Stimulated activated effector memory CD8-positive, alpha-beta T cell treated with anti-CD3 and anti-CD28 coated beads, Interleukin-12 subunit alpha, Interleukin-12 subunit beta, amount 100 ng/mL, for 72 hours (primary cell): ENCODE measurements at regions not wholly inside any gene's neighbourhood (a gene's known extent, or its start where the extent isn't known, plus 50 kb on each side); places are given as distances from the start of the nearest gene placed in this dataset.

Source experiments
- ATAC-seq: fragments of 150-1000 bp; cut with Tn5 transposase; 2 replicates; pipeline ENCODE4 v1.10.0; 2021
- DNase-seq, 2 donors: peaks; one replicate each; pipeline ENCODE4 v3.0.0; 2021 to 2022; ENCODE audit warnings: low spot score in 2 of 2
- H3K27ac Mint-ChIP-seq: one replicate; pipeline ENCODE4 v1.8.0; 2022; ENCODE audit warnings: mild to moderate bottlenecking, mixed read lengths
- H3K36me3 Mint-ChIP-seq: one replicate; pipeline ENCODE4 v1.8.0; 2022; ENCODE audit warnings: mild to moderate bottlenecking, mixed read lengths
- H3K4me1 Mint-ChIP-seq: one replicate; pipeline ENCODE4 v1.8.0; 2022; ENCODE audit warnings: mixed read lengths
- H3K4me3 Mint-ChIP-seq: one replicate; pipeline ENCODE4 v1.8.0; 2022; ENCODE audit warnings: mild to moderate bottlenecking, mixed read lengths
- H3K9me3 Mint-ChIP-seq: one replicate; pipeline ENCODE4 v1.8.0; 2022; ENCODE audit warnings: mixed read lengths

DNA sequence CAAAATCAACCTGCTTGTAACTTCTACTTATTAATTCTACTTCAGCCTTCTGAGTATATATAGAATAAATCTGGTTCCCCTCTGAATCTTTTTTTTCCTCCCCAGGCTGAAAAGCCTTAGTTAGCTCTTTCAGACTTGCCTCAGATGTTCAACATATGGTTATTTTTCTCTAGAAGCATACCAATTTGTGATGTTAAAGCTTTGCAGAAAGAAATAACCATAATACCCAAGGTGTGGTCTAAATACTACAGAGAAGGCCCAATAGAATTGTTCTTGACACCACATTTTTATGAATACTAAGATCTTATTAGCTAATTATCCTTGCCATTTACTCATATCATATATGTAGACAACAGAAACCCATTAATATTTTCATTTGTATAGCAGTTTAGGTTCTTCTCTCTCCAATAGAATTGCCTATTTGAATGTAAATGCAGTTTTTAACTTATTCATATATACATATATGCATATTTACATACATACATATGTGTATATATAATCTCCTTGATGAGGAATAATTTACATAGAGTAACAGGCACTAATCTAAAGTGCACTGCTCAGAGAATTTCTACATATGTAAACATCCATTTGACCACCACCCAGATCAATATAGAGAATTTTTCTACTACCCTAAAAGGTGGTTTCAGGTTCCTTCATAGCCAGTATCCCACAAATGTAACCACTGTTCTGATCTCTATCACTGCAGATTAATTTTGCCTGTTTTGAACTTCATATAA is 175.2 kb upstream of the IVNS1ABP start:
- Mint-ChIP-seq H3K27ac (no peak overlapping the region), H3K4me1 (peaks cover 9% of the 10 kb centered on the region), H3K4me3 (no peak overlapping the region), H3K9me3 (no peaks in the 10 kb centered on the region), H3K36me3 (no peaks in the 10 kb centered on the region)
- ATAC-seq (no peak), DNase-seq (no peak)

DNA sequence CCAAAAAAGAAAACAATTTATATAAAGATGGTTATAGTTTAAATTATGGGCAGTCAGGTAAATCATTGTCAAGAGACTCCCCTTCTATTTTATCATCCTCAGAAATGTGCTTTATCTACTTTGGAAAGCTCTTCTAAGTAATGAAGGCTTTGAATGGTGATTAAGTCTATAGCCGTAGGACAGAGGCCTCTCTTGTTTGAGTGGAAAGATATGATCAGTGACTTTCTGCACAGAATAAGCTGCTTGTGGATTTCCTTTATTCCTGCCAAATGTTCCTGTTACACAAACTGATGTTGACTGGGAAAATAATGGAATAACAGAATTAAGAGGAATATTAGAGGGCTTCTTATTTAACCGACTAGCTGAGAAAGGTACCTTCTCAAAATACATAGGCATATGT is 174.6 kb upstream of the IVNS1ABP start:
- no peaks in the 10 kb centered on the region for H3K9me3 Mint-ChIP-seq
- H3K36me3 Mint-ChIP-seq: no peaks in the 10 kb centered on the region
- no peak overlapping the region for H3K4me3 Mint-ChIP-seq
- ATAC-seq (no peak), DNase-seq (no peak)
- H3K27ac Mint-ChIP-seq: no peak overlapping the region
- peaks cover 9% of the 10 kb centered on the region for H3K4me1 Mint-ChIP-seq

DNA sequence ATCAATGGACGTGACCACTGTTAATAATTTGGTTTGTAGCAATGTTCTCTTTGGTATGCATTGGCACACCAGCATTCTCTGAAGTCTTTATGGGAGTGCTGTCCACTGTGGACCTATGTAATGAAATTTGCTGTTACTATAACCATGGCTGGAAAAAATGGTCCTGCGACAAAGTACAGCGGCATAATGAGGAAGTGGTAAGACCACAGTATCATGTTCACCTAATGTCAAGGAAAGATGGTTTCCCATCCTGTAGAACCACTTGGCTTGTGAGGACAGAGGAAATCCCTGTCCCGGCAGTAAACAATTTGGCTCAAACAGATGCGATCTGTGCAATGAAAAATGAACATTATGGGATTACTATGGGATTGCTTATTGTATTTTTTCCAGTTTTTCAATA is 173.9 kb upstream of the IVNS1ABP start:
- no peaks in the 10 kb centered on the region for H3K36me3 Mint-ChIP-seq
- no peak overlapping the region for H3K4me3 Mint-ChIP-seq
- peaks cover 10% of the 10 kb centered on the region for H3K4me1 Mint-ChIP-seq
- no peaks in the 10 kb centered on the region for H3K9me3 Mint-ChIP-seq
- no peak for ATAC-seq
- H3K27ac Mint-ChIP-seq: no peak overlapping the region
- no peak for DNase-seq

DNA sequence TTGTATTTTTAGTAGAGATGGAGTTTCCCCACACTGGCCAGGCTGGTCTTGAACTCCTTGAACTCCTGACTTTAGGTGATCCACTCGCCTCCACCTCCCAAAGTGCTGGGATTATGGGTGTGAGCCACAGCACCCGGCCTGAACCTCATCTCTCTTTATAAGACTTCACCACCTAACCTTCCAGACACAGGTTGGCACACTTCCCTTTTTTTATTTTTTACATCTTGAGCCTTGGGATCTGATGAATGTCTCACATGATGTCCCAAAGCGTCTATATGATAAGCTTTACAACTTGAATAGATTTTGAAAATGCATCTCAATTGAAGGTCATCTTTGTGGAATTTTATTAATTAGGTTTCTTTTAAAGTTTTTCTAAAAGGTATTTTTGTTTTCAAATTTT is 172.4 kb upstream of the IVNS1ABP start:
- no peak for ATAC-seq
- no peak overlapping the region for H3K4me3 Mint-ChIP-seq
- DNase-seq: no peak
- H3K27ac Mint-ChIP-seq: no peak overlapping the region
- no peaks in the 10 kb centered on the region for H3K9me3 Mint-ChIP-seq
- peaks cover 7% of the 10 kb centered on the region for H3K4me1 Mint-ChIP-seq
- H3K36me3 Mint-ChIP-seq: no peaks in the 10 kb centered on the region

DNA sequence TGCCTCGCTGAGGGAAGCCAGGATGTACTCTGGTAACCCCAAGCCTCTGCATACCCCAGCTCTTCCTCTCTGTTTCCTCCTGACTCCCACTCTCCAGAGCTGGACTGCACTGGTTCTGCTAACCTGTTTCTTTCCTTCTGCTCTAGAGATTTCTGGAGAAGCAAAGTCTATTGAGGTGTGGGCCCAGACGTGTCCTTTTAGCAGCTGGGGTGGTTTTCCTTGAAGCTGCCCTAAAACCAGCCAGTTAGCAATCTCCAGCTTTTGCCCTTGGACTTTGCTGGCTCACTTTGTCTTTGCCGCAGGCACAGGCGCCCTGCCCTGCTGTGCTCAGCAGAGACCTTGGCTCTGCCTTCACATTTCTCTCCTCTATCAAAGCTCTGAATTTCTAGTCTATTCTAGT is 171.8 kb upstream of the IVNS1ABP start:
- no peak for ATAC-seq
- Mint-ChIP-seq H3K9me3 (no peaks in the 10 kb centered on the region), H3K4me3 (no peak overlapping the region), H3K36me3 (no peaks in the 10 kb centered on the region), H3K4me1 (peaks cover 7% of the 10 kb centered on the region), H3K27ac (no peak overlapping the region)
- DNase-seq: no peak

DNA sequence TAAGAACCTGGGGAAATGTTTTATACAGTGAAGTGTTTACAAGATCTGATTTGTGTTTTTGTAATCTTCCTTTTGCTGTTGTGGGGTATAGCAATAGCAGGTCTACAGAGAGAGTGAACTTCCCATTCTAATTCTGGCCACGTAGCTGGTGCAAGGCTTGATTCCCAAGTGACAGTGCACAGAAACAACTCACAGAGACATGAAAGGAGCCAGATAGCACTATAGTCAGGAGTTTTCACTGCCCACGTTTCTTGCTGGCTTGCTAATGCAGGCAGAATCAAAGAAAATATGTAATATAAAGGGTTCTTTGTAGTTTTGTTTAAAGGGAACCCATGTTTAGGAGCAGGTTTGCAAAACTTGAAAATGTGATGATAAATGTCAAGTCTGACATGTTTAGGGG is 170.9 kb upstream of the IVNS1ABP start:
- H3K27ac Mint-ChIP-seq: no peak overlapping the region

DNA sequence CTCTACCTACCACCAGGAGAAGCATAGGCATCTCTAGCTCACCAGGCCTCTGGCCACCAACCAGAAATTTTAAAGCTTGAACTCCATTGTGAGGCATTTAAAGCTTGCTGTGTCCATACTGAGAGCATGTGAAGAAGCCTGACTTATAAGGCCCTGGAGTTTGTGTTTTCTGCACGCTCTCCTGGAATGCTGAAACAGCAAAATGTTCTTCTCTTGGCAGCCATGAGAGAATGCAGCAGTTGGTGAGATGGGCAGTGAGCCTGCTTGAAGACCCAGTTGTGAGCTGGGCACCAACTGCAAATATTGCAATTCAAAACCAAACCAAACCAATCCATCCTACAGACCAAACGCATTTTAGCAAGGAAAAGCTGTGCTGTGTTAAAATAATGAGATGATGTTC is 170.0 kb upstream of the IVNS1ABP start:
- ATAC-seq: no peak

More for the DNA sequence above, 170.9 kb upstream of the IVNS1ABP start:
- Mint-ChIP-seq H3K4me1 (peaks cover 7% of the 10 kb centered on the region), H3K4me3 (no peak overlapping the region), H3K9me3 (no peaks in the 10 kb centered on the region), H3K36me3 (no peaks in the 10 kb centered on the region)
- ATAC-seq (no peak), DNase-seq (no peak)

DNA sequence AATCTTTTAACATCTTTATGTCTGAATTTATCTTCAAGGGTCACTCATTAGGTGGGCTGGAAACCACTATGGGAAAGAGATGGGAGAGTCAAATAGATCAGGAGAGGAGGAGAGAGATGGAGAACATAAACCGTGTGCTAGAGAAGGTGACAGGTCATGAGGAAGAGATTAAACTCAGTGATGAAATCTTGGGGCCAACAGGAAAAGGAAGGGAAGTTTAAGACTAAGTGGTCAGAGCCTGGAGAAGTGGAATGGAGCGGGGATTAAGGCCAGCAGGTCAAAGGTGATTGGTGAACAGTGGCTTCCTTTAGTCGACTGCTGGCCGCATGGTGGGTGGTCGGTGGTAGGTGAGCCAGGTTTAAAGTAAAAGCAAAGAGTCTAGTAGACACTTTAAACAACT is 169.3 kb upstream of the IVNS1ABP start:
- peaks cover 7% of the 10 kb centered on the region for H3K4me1 Mint-ChIP-seq
- H3K9me3 Mint-ChIP-seq: no peaks in the 10 kb centered on the region
- H3K4me3 Mint-ChIP-seq: no peak overlapping the region
- no peaks in the 10 kb centered on the region for H3K36me3 Mint-ChIP-seq
- ATAC-seq (no peak), DNase-seq (no peak)
- no peak overlapping the region for H3K27ac Mint-ChIP-seq

More for the DNA sequence above, 170.0 kb upstream of the IVNS1ABP start:
- H3K36me3 Mint-ChIP-seq: no peaks in the 10 kb centered on the region
- H3K4me3 Mint-ChIP-seq: no peak overlapping the region
- no peak for DNase-seq
- peaks cover 7% of the 10 kb centered on the region for H3K4me1 Mint-ChIP-seq
- no peak overlapping the region for H3K27ac Mint-ChIP-seq
- no peaks in the 10 kb centered on the region for H3K9me3 Mint-ChIP-seq

DNA sequence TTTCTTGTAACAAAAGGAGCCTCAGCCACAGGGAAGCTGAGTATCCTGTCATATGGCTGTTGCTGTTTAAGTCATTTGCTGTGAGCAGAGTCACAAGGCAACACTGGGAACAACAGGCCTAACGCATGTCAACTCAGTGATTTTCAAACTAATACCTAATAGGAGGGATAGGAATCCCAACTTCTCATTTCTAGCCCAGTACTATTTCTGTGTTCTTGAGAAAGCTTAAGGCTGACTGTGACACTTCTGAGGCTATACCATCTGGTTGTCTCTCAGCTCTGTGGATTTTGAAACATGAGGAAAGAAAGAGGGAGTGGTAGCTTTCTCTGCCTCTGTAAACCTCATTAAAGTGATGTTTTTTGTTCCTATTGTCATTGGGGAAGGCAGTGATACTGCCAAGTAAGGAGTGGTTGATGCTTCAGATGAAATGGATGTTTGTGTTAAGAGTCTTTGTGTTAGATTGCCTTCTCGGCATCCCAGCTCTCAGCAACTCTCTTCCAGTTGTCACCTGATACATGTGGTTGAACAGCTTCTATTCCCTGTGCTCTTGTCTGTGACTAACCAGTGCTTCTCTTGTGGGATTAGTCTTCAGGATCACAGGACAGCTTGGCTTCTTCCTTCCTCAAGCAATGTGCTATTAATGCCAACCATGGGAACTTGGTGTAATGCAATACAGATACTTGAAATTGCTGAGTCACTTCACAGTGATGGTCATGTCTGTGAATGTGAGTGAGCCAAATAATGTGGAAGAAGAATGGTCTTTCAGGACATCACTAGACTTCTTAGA is 166.8 kb upstream of the IVNS1ABP start:
- no peak overlapping the region for H3K27ac Mint-ChIP-seq
- no peaks in the 10 kb centered on the region for H3K36me3 Mint-ChIP-seq
- peaks cover 7% of the 10 kb centered on the region for H3K4me1 Mint-ChIP-seq
- ATAC-seq: peak; percentile 52
- H3K4me3 Mint-ChIP-seq: no peak overlapping the region
- DNase-seq: no peak
- no peaks in the 10 kb centered on the region for H3K9me3 Mint-ChIP-seq

DNA sequence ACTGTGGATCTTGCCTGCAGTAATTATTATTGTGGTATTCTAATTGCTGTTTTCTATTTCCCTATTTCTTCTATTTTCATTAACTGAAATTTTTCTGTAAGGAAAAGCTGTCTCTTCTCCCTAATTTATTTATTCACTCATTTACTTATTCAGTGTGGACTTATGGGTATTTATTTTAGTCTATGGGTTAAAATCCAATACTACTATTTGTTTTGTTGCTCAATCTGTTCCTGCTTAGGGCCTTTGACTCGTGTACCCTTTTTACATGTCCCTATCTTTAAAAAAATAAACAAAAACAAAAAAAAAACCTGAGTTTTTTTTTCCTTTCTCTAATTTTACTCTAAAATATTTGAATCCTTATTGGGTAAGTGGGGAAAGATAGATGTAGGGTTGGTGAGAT is 166.2 kb upstream of the IVNS1ABP start:
- Mint-ChIP-seq H3K27ac (no peak overlapping the region), H3K9me3 (no peaks in the 10 kb centered on the region), H3K4me3 (no peak overlapping the region), H3K4me1 (peaks cover 7% of the 10 kb centered on the region), H3K36me3 (no peaks in the 10 kb centered on the region)
- no peak for DNase-seq
- no peak for ATAC-seq

DNA sequence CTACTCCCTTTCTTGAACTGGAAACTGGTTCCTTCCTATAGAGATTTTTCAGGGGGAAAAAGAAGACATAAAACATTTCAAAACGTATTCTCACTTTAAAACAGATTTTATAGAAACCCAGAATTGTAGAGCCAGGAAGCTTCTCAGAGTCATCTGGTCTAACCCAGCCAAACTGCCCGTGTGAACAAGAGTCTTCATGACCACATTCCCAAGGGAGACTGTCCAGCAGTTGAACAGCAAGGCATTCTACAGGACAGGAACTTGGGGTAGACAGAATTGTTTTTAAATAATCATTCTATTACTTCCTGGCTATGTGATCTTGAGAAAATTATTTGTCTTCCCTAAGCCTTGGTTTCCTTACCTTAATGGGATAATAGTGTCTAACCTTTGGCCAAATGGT is 163.5 kb upstream of the IVNS1ABP start:
- no peaks in the 10 kb centered on the region for H3K9me3 Mint-ChIP-seq
- ATAC-seq (no peak), DNase-seq (no peak)
- no peaks in the 10 kb centered on the region for H3K36me3 Mint-ChIP-seq
- no peaks in the 10 kb centered on the region for H3K4me1 Mint-ChIP-seq
- H3K4me3 Mint-ChIP-seq: no peak overlapping the region
- H3K27ac Mint-ChIP-seq: no peak overlapping the region

DNA sequence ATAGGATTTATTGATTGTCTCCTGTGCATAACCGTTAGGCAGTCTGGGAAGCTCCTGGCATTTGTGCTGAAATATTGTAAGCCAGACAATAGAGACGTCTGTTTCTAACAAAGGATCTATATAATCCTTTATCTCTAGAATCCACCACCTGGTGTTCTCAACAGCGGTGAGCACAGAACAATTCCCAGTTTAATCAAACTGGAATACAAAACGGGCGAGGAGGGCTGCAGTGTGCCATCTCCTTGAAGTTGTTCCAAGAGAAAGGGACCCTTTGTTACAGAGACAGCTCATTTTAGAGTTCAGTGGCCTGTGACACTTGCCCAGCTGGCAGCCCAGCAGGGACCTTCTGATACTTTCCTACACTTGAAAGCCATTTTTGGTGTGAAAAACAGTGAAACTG is 162.8 kb upstream of the IVNS1ABP start:
- Mint-ChIP-seq H3K4me3 (no peak overlapping the region), H3K27ac (no peak overlapping the region), H3K4me1 (peaks cover 3% of the 10 kb centered on the region), H3K9me3 (no peaks in the 10 kb centered on the region), H3K36me3 (no peaks in the 10 kb centered on the region)
- no peak for DNase-seq
- ATAC-seq: no peak

DNA sequence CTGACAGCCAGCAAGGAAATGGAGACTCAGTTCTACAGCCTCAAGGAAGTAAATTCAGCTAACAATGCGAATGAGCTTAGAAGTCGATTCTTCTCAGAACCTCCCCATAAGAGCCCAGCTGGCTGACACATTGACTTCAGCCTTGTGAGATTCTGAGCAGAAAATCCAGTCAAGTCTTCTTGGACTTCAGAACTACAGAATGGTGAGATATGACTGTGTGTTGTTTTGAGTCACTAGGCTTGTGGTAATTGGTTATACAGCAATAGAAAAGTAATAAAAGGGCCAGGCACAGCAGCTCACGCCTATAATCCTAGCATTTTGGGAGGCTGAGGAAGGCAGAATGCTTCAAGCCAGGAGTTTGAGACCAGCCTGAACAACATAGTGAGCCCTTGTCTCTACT is 161.8 kb upstream of the IVNS1ABP start:
- Mint-ChIP-seq H3K4me1 (peaks cover 11% of the 10 kb centered on the region), H3K36me3 (no peaks in the 10 kb centered on the region), H3K4me3 (no peak overlapping the region), H3K27ac (no peak overlapping the region), H3K9me3 (no peaks in the 10 kb centered on the region)
- DNase-seq (no peak), ATAC-seq (peak; percentile 74)

DNA sequence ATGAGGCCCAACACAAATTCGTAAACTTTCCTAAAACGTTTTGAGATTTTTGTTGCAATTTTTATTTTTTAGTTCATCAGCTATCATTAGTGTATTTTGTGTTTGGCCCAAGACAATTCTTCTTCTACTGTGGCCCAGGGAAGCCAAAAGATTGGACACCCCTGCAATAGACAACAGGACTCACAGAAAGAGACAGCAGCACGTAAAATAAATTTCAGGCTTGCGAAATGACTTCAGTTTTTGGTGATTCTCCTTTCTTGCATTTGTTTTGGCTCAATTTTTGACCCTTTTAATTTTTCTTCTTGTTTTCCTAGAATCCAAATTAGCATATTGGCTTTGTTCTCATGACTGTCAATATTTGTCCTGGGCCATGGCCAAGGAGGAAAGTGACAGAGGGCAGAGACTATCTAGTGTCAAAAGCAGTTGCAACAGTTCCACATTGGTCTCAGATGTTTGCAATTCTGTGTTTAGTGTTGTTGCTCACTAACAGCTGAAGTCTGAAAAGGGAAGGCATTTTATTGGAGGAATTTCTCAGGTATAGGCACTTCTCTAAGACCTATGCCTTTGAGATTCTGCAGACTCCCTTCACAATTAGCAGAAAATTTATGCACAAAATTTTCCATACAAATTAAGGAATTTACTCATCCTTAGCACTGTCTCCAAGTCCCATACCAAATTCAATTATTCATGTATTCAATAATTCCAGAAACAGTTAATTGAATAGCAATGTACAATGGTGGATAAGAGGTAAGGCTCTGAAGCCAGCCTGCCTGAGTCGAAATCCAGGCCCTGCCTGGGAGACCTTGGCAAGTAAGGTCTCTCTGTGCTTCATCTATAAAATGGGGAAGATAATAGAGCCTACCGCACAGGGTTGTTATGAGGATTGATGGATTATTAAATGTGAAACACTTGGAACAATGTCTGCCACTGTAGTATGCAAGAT is 160.9 kb upstream of the IVNS1ABP start:
- ATAC-seq: no peak
- no peak overlapping the region for H3K27ac Mint-ChIP-seq
- no peaks in the 10 kb centered on the region for H3K9me3 Mint-ChIP-seq
- H3K4me3 Mint-ChIP-seq: no peak overlapping the region
- no peak for DNase-seq
- H3K36me3 Mint-ChIP-seq: no peaks in the 10 kb centered on the region
- H3K4me1 Mint-ChIP-seq: peaks cover 11% of the 10 kb centered on the region

DNA sequence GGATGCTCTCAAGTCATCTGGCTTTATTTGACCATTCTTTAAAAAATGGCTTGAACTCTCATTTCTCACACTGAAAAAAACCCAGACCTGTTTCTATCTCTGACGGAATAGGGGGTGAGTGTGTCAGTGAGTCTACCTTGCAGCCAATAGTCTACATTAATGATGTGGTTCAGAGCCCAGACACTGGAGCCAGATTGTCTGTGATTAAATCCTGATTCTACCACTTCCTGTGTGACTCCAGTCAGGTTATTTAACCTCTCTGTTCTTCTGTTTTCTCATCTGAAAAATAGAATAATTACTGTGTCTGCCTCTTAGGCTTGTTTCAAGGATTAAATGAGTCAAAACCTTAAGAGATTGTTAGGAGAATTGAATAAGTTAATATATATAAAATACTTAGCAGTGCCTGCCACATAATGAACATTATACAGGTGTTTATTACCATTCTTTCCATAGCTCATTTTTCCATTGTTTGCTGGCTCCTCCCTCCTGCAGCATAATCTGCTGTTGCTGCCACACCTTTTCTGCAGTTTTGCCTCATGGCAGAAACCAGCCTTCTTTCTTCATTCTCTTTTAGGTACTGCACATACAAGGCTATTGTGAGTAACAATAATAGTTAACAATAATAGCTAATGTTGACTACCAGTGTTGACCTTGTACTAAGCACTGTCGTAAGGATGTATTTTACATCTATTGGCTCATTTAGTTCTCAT is 157.6 kb upstream of the IVNS1ABP start:
- ATAC-seq: peak; percentile 92
- Mint-ChIP-seq H3K4me3 (no peak overlapping the region), H3K36me3 (no peaks in the 10 kb centered on the region), H3K4me1 (peaks cover 11% of the 10 kb centered on the region), H3K27ac (no peak overlapping the region), H3K9me3 (no peaks in the 10 kb centered on the region)
- DNase-seq: no peak
